ENCODE measurements at regions not wholly inside any gene's neighbourhood (a gene's known extent, or its start where the extent isn't known, plus 50 kb on each side); places are given as distances from the start of the nearest gene placed in this dataset.

DNA sequence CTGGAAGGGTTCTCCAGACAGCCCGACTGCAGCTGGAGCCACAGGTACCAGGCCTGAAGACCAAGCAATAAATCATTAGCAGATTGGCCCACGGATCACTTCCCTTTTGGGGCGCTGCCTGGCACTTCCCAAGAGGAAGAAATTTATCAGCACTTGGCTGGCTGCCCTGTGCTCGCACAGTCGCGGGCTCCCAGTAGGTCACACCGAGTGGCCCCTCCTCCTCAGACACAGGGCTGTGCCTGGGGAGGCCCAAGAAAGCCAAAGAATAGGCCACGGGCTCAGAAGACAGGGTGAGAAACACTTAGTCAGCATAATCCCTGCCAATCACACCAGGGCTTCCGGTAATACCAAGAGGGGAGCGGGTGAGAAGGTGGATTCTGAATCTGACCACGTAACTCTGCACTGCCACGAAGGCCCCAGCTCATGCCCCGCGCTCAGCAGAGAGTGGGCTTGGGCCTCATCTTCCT is 115.7 kb upstream of the MSX2 start:
- POLR2A ChIA-PET, result no interaction called here
- H3K4me1 ChIP-seq (ENCODE audit: control insufficient read depth, extremely low read depth, insufficient read depth, low read length), result no peaks in the 10 kb centered on the region
- H3K4me3 ChIP-seq (replicated peaks in 1 of 3; ENCODE audit: insufficient read depth in 1 of 3, low read depth in 1 of 3, low read length in 3 of 3), result no peak overlapping the region
- dilution Hi-C loops (cut with MboI; ENCODE audit: extremely low pct_ligation_motif_present, low sequenced_read_pairs), result no loop called here
- no peaks in the 10 kb centered on the region for H3K9me1 ChIP-seq (replicated peaks; ENCODE audit: control insufficient read depth, extremely low read depth, insufficient read depth, low read length)
- CTCF ChIA-PET, result no interaction called here
- H3K4me2 ChIP-seq (ENCODE audit: insufficient read depth, low read length), result no peak overlapping the region
- H3K27ac ChIP-seq (ENCODE audit: insufficient read depth, low read depth, low read length), result no peak overlapping the region
- no peaks in the 10 kb centered on the region for H3K79me2 ChIP-seq (ENCODE audit: control insufficient read depth, insufficient read depth, low read length)
- TF ChIP-seq, protein P1, sequence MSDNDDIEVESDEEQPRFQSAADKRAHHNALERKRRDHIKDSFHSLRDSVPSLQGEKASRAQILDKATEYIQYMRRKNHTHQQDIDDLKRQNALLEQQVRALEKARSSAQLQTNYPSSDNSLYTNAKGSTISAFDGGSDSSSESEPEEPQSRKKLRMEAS (IDR thresholded peaks at IDR 0.05; ENCODE audit: insufficient read depth, insufficient read length), result no peak
- TF ChIP-seq POLR2A (IDR thresholded peaks at IDR 0.05; ENCODE audit: low read depth, low read length), result no peak
- no peak for TF ChIP-seq POLR2AphosphoS5 (IDR thresholded peaks at IDR 0.05; ENCODE audit: insufficient read depth, low read depth, low read length)
- TF ChIP-seq, protein P2, sequence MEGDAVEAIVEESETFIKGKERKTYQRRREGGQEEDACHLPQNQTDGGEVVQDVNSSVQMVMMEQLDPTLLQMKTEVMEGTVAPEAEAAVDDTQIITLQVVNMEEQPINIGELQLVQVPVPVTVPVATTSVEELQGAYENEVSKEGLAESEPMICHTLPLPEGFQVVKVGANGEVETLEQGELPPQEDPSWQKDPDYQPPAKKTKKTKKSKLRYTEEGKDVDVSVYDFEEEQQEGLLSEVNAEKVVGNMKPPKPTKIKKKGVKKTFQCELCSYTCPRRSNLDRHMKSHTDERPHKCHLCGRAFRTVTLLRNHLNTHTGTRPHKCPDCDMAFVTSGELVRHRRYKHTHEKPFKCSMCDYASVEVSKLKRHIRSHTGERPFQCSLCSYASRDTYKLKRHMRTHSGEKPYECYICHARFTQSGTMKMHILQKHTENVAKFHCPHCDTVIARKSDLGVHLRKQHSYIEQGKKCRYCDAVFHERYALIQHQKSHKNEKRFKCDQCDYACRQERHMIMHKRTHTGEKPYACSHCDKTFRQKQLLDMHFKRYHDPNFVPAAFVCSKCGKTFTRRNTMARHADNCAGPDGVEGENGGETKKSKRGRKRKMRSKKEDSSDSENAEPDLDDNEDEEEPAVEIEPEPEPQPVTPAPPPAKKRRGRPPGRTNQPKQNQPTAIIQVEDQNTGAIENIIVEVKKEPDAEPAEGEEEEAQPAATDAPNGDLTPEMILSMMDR (IDR thresholded peaks at IDR 0.05; ENCODE audit: extremely low read depth in 1 of 2, insufficient read depth in 1 of 2, low read depth in 1 of 2, low read length in 2 of 2), result no peak
- no peak for TF ChIP-seq EZH2 (IDR thresholded peaks at IDR 0.05; ENCODE audit: borderline replicate concordance, low read depth, low read length, severe bottlenecking)
- TF ChIP-seq MYC (IDR thresholded peaks at IDR 0.05; ENCODE audit: low read depth, low read length), result no peak
- no peak for TF ChIP-seq JUN (IDR thresholded peaks at IDR 0.05; ENCODE audit: borderline replicate concordance, insufficient read depth, insufficient read length, low read depth)
- TF ChIP-seq FOS (IDR thresholded peaks at IDR 0.05; ENCODE audit: borderline replicate concordance, insufficient read depth, low read length), result no peak
- TF ChIP-seq GATA2 (IDR thresholded peaks at IDR 0.05; ENCODE audit: insufficient read depth, insufficient read length, low read depth, low read length), result no peak
- H3K9me3 ChIP-seq (replicated peaks; ENCODE audit: control insufficient read depth, insufficient read depth, low read length), result peaks cover 11% of the 10 kb centered on the region
- no peaks in the 10 kb centered on the region for H3K27me3 ChIP-seq (ENCODE audit: control insufficient read depth in 2 of 2, insufficient read depth in 2 of 2, low read length in 2 of 2)
- intact Hi-C loops (cut with micrococcal nuclease), result no loop called here
- FAIRE-seq, result no peak
- no peaks in the 10 kb centered on the region for H4K20me1 ChIP-seq (replicated peaks; ENCODE audit: control insufficient read depth, extremely low read depth, insufficient read depth, low read length)
- DNase-seq (ENCODE audit: low read depth, low spot score), result no peak
- BruUV-seq (replicated peaks), result no TSS peak
- no peak overlapping the region for H2AFZ ChIP-seq (ENCODE audit: low read depth, low read length)
- no peaks in the 10 kb centered on the region for H3K36me3 ChIP-seq (ENCODE audit: control insufficient read depth in 2 of 2, extremely low read depth in 1 of 2, insufficient read depth in 2 of 2, low read length in 2 of 2)
- no peak overlapping the region for H3K9ac ChIP-seq (replicated peaks; ENCODE audit: extremely low read depth, insufficient read depth, low read length)
